OCI-LY7 (cell line): ENCODE measurements at regions not wholly inside any gene's neighbourhood (a gene's known extent, or its start where the extent isn't known, plus 50 kb on each side); places are given as distances from the start of the nearest gene placed in this dataset.

Experiments
- BruUV-seq: library from RNA; stranded (reverse); fragments of 400-500 nt; replicated peaks from 2 replicates; lab custom pipeline; 2021; lab: Mats Ljungman, UMichigan
- CTCF ChIA-PET: fragments of 300-600 bp; sonication (Branson Sonifier 250); formaldehyde crosslinking; loops from one replicate; lab custom pipeline; 2022; ENCODE audit warnings: antibody characterized with exemption; ENCODE audit not compliant: unreplicated experiment; lab: Charles Lee
- POLR2A ChIA-PET: fragments of 300-600 bp; sonication (Branson Sonifier 250); formaldehyde crosslinking; loops from one replicate; lab custom pipeline; 2022; ENCODE audit warnings: antibody characterized with exemption; lab: Charles Lee
- DNase-seq: peaks from one replicate; pipeline ENCODE4 v3.0.0-alpha.2; 2015; ENCODE audit warnings: low spot score
- H2AFZ ChIP-seq: fragments of 200-600 bp; sonication (generic), shearing (Covaris generic); 2 replicates; pipeline ENCODE4 v1.6.1; 2014; ENCODE audit warnings: mild to moderate bottlenecking, antibody characterized with exemption, low read length, moderate library complexity
- H3K27ac ChIP-seq: fragments of 200-600 bp; sonication (generic); 2 replicates; pipeline ENCODE4 v1.5.1; 2014; ENCODE audit warnings: mixed run types, low read depth, mild to moderate bottlenecking, moderate library complexity, low read length, inconsistent platforms; ENCODE audit not compliant: poor library complexity, severe bottlenecking
- H3K36me3 ChIP-seq: fragments of 200-600 bp; sonication (generic); 2 replicates; pipeline ENCODE4 v1.6.1; 2014; ENCODE audit warnings: mild to moderate bottlenecking, antibody characterized with exemption, low read length, moderate library complexity, mixed read lengths; ENCODE audit not compliant: insufficient read depth
- H3K4me1 ChIP-seq: fragments of 200-600 bp; sonication (generic); 2 replicates; pipeline ENCODE4 v1.5.1; 2014; ENCODE audit warnings: mild to moderate bottlenecking, low read length; ENCODE audit not compliant: insufficient read depth, poor library complexity, severe bottlenecking
- H3K4me2 ChIP-seq: fragments of 200-600 bp; sonication (generic); 2 replicates; pipeline ENCODE4 v1.6.1; 2014; ENCODE audit warnings: mild to moderate bottlenecking, low read length
- H3K4me3 ChIP-seq: fragments of 200-600 bp; sonication (generic); 2 replicates; pipeline ENCODE4 v1.5.1; 2014; ENCODE audit warnings: mild to moderate bottlenecking, low read depth, low read length; ENCODE audit not compliant: poor library complexity, severe bottlenecking
- H3K79me2 ChIP-seq: fragments of 200-600 bp; sonication (generic); 2 replicates; pipeline ENCODE4 v1.6.1; 2016; ENCODE audit warnings: low read depth, mild to moderate bottlenecking, low read length, moderate library complexity, mixed read lengths; ENCODE audit not compliant: insufficient read depth
- H3K9me2 ChIP-seq: fragments of 200-600 bp; sonication (generic); 2 replicates; pipeline ENCODE4 v1.6.1; 2016; ENCODE audit warnings: mild to moderate bottlenecking, low read length, mixed read lengths; ENCODE audit not compliant: insufficient read depth
- H3K9me3 ChIP-seq: fragments of 200-600 bp; sonication (generic); 2 replicates; pipeline ENCODE4 v1.6.1; 2014; ENCODE audit warnings: mild to moderate bottlenecking, mixed run types, low read length, mixed read lengths
- H4K20me1 ChIP-seq: fragments of 200-600 bp; sonication (generic); 2 replicates; pipeline ENCODE4 v1.6.1; 2014; ENCODE audit warnings: mild to moderate bottlenecking, antibody characterized with exemption, low read length, moderate library complexity, mixed read lengths; ENCODE audit not compliant: insufficient read depth
- EZH2phosphoT487 ChIP-seq: fragments of 200-600 bp; sonication (generic); IDR thresholded peaks from 2 replicates; pipeline ENCODE4 v1.6.1; 2018; ENCODE audit warnings: low read depth, borderline replicate concordance, mild to moderate bottlenecking, mixed run types, antibody characterized with exemption, low read length, moderate library complexity, mixed read lengths
- intact Hi-C: fragments of 100-400 bp; cut with micrococcal nuclease; formaldehyde crosslinking; loops from one replicate; pipeline ENCODE4 v1.10.0; 2022; ENCODE audit not compliant: unreplicated experiment
- TF ChIP-seq, protein P1 (sequence below): fragments of 200-600 bp; sonication (generic); conservative IDR thresholded peaks from 2 replicates; pipeline ENCODE4 v1.5.1; 2014; ENCODE audit warnings: mild to moderate bottlenecking, antibody characterized with exemption, low read length, moderate library complexity, mixed read lengths

DNA sequence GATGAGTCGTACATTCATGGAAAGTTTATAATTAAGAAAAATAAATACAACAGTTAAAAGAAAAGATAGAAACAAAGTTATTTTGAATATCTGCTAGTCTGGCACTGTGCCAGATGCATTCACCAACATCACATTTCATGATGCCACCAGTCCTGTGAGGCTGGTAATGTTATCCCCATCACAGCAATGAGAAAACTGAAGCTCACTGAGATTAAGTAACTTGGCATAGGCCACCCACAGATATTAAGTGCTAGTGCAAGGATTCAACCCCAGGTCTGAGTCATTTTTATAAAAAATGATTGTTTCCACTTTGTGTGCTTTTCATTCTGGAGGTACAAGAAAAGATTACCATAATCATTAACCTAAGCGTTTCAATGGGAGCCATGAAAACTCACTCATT, 65.0 kb upstream of the IL15 start:
- no peak for TF ChIP-seq EZH2phosphoT487
- TF ChIP-seq, protein P1, sequence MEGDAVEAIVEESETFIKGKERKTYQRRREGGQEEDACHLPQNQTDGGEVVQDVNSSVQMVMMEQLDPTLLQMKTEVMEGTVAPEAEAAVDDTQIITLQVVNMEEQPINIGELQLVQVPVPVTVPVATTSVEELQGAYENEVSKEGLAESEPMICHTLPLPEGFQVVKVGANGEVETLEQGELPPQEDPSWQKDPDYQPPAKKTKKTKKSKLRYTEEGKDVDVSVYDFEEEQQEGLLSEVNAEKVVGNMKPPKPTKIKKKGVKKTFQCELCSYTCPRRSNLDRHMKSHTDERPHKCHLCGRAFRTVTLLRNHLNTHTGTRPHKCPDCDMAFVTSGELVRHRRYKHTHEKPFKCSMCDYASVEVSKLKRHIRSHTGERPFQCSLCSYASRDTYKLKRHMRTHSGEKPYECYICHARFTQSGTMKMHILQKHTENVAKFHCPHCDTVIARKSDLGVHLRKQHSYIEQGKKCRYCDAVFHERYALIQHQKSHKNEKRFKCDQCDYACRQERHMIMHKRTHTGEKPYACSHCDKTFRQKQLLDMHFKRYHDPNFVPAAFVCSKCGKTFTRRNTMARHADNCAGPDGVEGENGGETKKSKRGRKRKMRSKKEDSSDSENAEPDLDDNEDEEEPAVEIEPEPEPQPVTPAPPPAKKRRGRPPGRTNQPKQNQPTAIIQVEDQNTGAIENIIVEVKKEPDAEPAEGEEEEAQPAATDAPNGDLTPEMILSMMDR, result no peak
- BruUV-seq, result no TSS peak
- intact Hi-C loops, result no loop called here

DNA sequence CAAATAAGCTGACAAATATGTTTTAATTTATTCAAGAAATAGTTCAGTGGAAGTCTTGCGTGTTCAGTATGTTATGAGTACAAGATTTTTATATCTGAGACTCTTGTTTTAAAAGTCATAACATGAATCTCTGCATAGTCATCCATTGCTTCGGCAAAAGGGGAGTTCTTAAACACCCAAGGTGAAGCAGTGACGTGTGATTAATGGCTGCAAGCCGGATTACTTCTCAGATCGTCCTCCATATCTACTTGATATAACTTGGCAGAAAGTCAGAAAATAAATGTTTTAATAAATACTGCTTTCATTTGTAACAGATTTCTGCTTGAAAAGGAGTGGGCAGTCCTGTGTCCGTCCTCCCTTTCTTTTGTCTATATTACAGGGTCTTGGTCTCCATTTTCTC, 64.6 kb upstream of the IL15 start:
- no peaks in the 10 kb centered on the region for H3K79me2 ChIP-seq
- no peaks in the 10 kb centered on the region for H4K20me1 ChIP-seq
- no peak overlapping the region for H3K27ac ChIP-seq
- H3K4me2 ChIP-seq, result no peak overlapping the region
- no peaks in the 10 kb centered on the region for H3K36me3 ChIP-seq
- intact Hi-C loops, result no loop called here
- no peaks in the 10 kb centered on the region for H3K9me2 ChIP-seq
- H3K4me3 ChIP-seq, result no peak overlapping the region
- no peaks in the 10 kb centered on the region for H3K9me3 ChIP-seq
- no peaks in the 10 kb centered on the region for H3K4me1 ChIP-seq
- TF ChIP-seq EZH2phosphoT487, result no peak
- TF ChIP-seq, protein P1, result no peak
- ChIA-PET CTCF (no interaction called here), POLR2A (no interaction called here)
- H2AFZ ChIP-seq, result no peak overlapping the region
- DNase-seq, result no peak
- BruUV-seq, result no TSS peak

More for the DNA sequence above, 65.0 kb upstream of the IL15 start:
- Histone ChIP-seq H3K36me3 (no peaks in the 10 kb centered on the region), H3K4me2 (no peak overlapping the region), H2AFZ (no peak overlapping the region), H3K9me2 (no peaks in the 10 kb centered on the region), H3K9me3 (no peaks in the 10 kb centered on the region), H4K20me1 (no peaks in the 10 kb centered on the region), H3K4me1 (no peaks in the 10 kb centered on the region), H3K79me2 (no peaks in the 10 kb centered on the region), H3K27ac (no peak overlapping the region), H3K4me3 (no peak overlapping the region)
- no peak for DNase-seq
- ChIA-PET POLR2A (no interaction called here), CTCF (no interaction called here)

DNA sequence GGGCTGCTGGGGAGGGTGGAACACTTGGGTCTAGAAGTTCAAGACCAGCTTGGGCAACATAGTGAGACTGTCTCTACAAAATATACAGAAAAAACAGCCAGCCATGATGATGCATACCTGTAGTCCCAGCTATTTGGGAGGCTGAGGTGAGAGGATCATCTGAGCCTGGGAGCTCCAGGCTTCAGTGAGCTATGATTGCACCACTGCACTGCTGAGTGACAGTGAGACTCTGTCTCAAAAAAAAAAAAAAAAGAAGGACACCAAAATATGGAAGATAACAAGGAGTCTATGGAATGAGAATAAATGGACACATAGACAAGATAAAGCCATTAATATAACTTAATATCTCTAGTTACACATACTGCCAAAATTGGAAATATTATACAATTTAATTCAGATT, 62.7 kb upstream of the IL15 start:
- POLR2A ChIA-PET, result interaction anchor here (0.6 to 0.7 kb wide), 2 partner anchors 37 to 367 kb away, joined by 4 read pairs; no protein-coding TSS in a partner anchor
- no peaks in the 10 kb centered on the region for H3K36me3 ChIP-seq
- TF ChIP-seq, protein P1, result no peak
- no peak for TF ChIP-seq EZH2phosphoT487
- no peaks in the 10 kb centered on the region for H3K4me1 ChIP-seq
- H3K27ac ChIP-seq, result no peak overlapping the region
- BruUV-seq, result no TSS peak
- H3K79me2 ChIP-seq, result no peaks in the 10 kb centered on the region
- H2AFZ ChIP-seq, result no peak overlapping the region
- CTCF ChIA-PET, result no interaction called here
- H3K9me3 ChIP-seq, result no peaks in the 10 kb centered on the region
- no peak overlapping the region for H3K4me3 ChIP-seq
- intact Hi-C loops, result no loop called here
- no peak overlapping the region for H3K4me2 ChIP-seq
- no peak for DNase-seq
- no peaks in the 10 kb centered on the region for H3K9me2 ChIP-seq
- no peaks in the 10 kb centered on the region for H4K20me1 ChIP-seq
